OCI-LY1 (cell line): ENCODE measurements at regions not wholly inside any gene's neighbourhood (a gene's known extent, or its start where the extent isn't known, plus 50 kb on each side); places are given as distances from the start of the nearest gene placed in this dataset.
"Not testable (repeated sequence)": the region's sequence is repeated elsewhere in the genome, so short reads cannot be mapped to it uniquely, and the experiment has no call there.

Source experiments
- H2AFZ ChIP-seq: fragments of 200-600 bp; sonication (generic), shearing (Covaris generic); 2 replicates; pipeline ENCODE4 v1.6.0; 2014; ENCODE audit warnings: antibody characterized with exemption, mild to moderate bottlenecking, low read length
- H3F3A ChIP-seq: fragments of 200-600 bp; sonication (generic), shearing (Covaris generic); 2 replicates; pipeline ENCODE4 v1.6.0; 2014; ENCODE audit warnings: mild to moderate bottlenecking, antibody characterized with exemption, low read length, moderate library complexity; ENCODE audit not compliant: insufficient read depth
- H3K27ac ChIP-seq: fragments of 200-600 bp; sonication (generic); 2 replicates; pipeline ENCODE4 v1.5.1; 2014; ENCODE audit warnings: low read length, mixed run types, mild to moderate bottlenecking, low read depth; ENCODE audit not compliant: poor library complexity, severe bottlenecking
- H3K27me3 ChIP-seq: fragments of 200-600 bp; sonication (generic); 2 replicates; pipeline ENCODE4 v1.6.0; 2014; ENCODE audit warnings: antibody characterized with exemption, mild to moderate bottlenecking, low read length, moderate library complexity; ENCODE audit not compliant: insufficient read depth
- H3K36me3 ChIP-seq: fragments of 200-600 bp; sonication (generic); 2 replicates; pipeline ENCODE4 v1.6.1; 2014; ENCODE audit warnings: mild to moderate bottlenecking, antibody characterized with exemption, low read length, moderate library complexity, mixed read lengths; ENCODE audit not compliant: insufficient read depth
- H3K4me1 ChIP-seq: fragments of 200-600 bp; sonication (generic); 2 replicates; pipeline ENCODE4 v1.5.1; 2014; ENCODE audit warnings: mild to moderate bottlenecking, low read length, moderate library complexity; ENCODE audit not compliant: insufficient read depth, severe bottlenecking
- H3K4me2 ChIP-seq: fragments of 200-600 bp; sonication (generic), shearing (Covaris generic); 2 replicates; pipeline ENCODE4 v1.6.1; 2014; ENCODE audit warnings: low read length
- H3K4me3 ChIP-seq: fragments of 200-600 bp; sonication (generic); 2 replicates; pipeline ENCODE4 v1.5.1; 2014; ENCODE audit warnings: low read length, low read depth, mild to moderate bottlenecking, mixed read lengths; ENCODE audit not compliant: poor library complexity, severe bottlenecking
- H3K79me2 ChIP-seq: fragments of 200-600 bp; shearing (Covaris generic); 2 replicates; pipeline ENCODE4 v1.6.1; 2016; ENCODE audit warnings: mixed run types, low read length, mixed read lengths; ENCODE audit not compliant: insufficient read depth
- H3K9ac ChIP-seq: fragments of 200-600 bp; sonication (generic), shearing (Covaris generic); 2 replicates; pipeline ENCODE4 v1.6.1; 2014; ENCODE audit warnings: mild to moderate bottlenecking, low read length, mixed read lengths
- H3K9me2 ChIP-seq: fragments of 200-600 bp; sonication (generic), shearing (Covaris generic); 2 replicates; pipeline ENCODE4 v1.6.1; 2014; ENCODE audit warnings: low read depth, mild to moderate bottlenecking, low read length, mixed read lengths
- H3K9me3 ChIP-seq: fragments of 200-600 bp; shearing (Covaris generic); 2 replicates; pipeline ENCODE4 v1.6.1; 2014; ENCODE audit warnings: low read length, mixed read lengths
- H4K20me1 ChIP-seq: fragments of 200-600 bp; sonication (generic), shearing (Covaris generic); 2 replicates; pipeline ENCODE4 v1.6.0; 2016; ENCODE audit warnings: mild to moderate bottlenecking, low read length; ENCODE audit not compliant: insufficient read depth
- CTCF ChIP-seq: fragments of 200-600 bp; sonication (generic), shearing (Covaris generic); IDR thresholded peaks from 2 replicates; pipeline ENCODE4 v1.5.1; 2017; ENCODE audit warnings: mild to moderate bottlenecking, antibody characterized with exemption, low read length, moderate library complexity, mixed read lengths
- EZH2 ChIP-seq: fragments of 200-600 bp; sonication (generic), shearing (Covaris generic); IDR thresholded peaks from 2 replicates; pipeline ENCODE4 v1.8.0; 2017; ENCODE audit warnings: borderline replicate concordance, mixed run types, mild to moderate bottlenecking, antibody characterized with exemption, low read length, moderate library complexity, mixed read lengths

GRCh38 chr18:32867936-32868335 is 95.1 kb upstream of the KLHL14 start:
- Histone ChIP-seq H2AFZ (peak overlapping the region; percentile 38), H3K9me2 (no peaks in the 10 kb centered on the region), H4K20me1 (no peaks in the 10 kb centered on the region), H3K79me2 (no peaks in the 10 kb centered on the region), H3F3A (no peaks in the 10 kb centered on the region), H3K4me1 (peaks cover 31% of the 10 kb centered on the region), H3K36me3 (no peaks in the 10 kb centered on the region), H3K27ac (peak overlapping the region; percentile 20), H3K27me3 (no peaks in the 10 kb centered on the region), H3K4me2 (peak overlapping the region; percentile 64), H3K9ac (peak overlapping the region; percentile 23; the same call in 1 of the 2 replicates), H3K9me3 (no peaks in the 10 kb centered on the region), H3K4me3 (peak overlapping the region; percentile 30)
- TF ChIP-seq EZH2: no peak
- no peak for TF ChIP-seq CTCF

- no peaks in the 10 kb centered on the region for H4K20me1 ChIP-seq
- H3K9me3 ChIP-seq: no peaks in the 10 kb centered on the region
- H3F3A ChIP-seq: no peaks in the 10 kb centered on the region
- H3K4me1 ChIP-seq: peaks cover 31% of the 10 kb centered on the region
- H3K9ac ChIP-seq: peak overlapping the region; percentile 13; the same call in 1 of the 2 replicates
- H3K27me3 ChIP-seq: no peaks in the 10 kb centered on the region
- H3K4me2 ChIP-seq: peak overlapping the region; percentile 64
- TF ChIP-seq CTCF (no peak), EZH2 (no peak)
- H3K27ac ChIP-seq: peak overlapping the region; percentile 20
- peak overlapping the region; percentile 38; the same call in 1 of the 2 replicates for H2AFZ ChIP-seq
- H3K79me2 ChIP-seq: no peaks in the 10 kb centered on the region
- no peaks in the 10 kb centered on the region for H3K9me2 ChIP-seq
- H3K4me3 ChIP-seq: peak overlapping the region; percentile 30
- H3K36me3 ChIP-seq: no peaks in the 10 kb centered on the region
Measured at GRCh38 chr18:32867330-32867729, 94.5 kb upstream of the KLHL14 start.

GRCh38 chr18:32862031-32862430 is 89.2 kb upstream of the KLHL14 start:
- H3K36me3 ChIP-seq, H3K9me2 ChIP-seq, H3K27ac ChIP-seq: not testable (repeated sequence)

GRCh38 chr18:32851936-32852335 is 79.1 kb upstream of the KLHL14 start:
- no peaks in the 10 kb centered on the region for H3K79me2 ChIP-seq
- no peaks in the 10 kb centered on the region for H3K4me1 ChIP-seq
- H3K27me3 ChIP-seq: no peaks in the 10 kb centered on the region
- no peak overlapping the region for H2AFZ ChIP-seq
- no peak overlapping the region for H3K4me3 ChIP-seq
- H3K9me3 ChIP-seq: 0 out of 2 replicates have a peak, but pooled peaks cover 3% of the 10 kb centered on the region
- H3F3A ChIP-seq: no peaks in the 10 kb centered on the region
- H3K36me3 ChIP-seq: no peaks in the 10 kb centered on the region
- no peak overlapping the region for H3K4me2 ChIP-seq
- no peaks in the 10 kb centered on the region for H3K9me2 ChIP-seq
- H3K27ac ChIP-seq: no peak overlapping the region
- TF ChIP-seq EZH2 (no peak), CTCF (no peak)
- no peak overlapping the region for H3K9ac ChIP-seq
- no peaks in the 10 kb centered on the region for H4K20me1 ChIP-seq

More at GRCh38 chr18:32862031-32862430, 89.2 kb upstream of the KLHL14 start:
- not testable (repeated sequence) for H3F3A ChIP-seq, H3K27me3 ChIP-seq, H2AFZ ChIP-seq, H3K79me2 ChIP-seq, H4K20me1 ChIP-seq, H3K4me1 ChIP-seq, H3K4me2 ChIP-seq, H3K9ac ChIP-seq, H3K9me3 ChIP-seq, H3K4me3 ChIP-seq
